ENCODE measurements at regions not wholly inside any gene's neighbourhood (a gene's known extent, or its start where the extent isn't known, plus 50 kb on each side); places are given as distances from the start of the nearest gene placed in this dataset.
"Not testable (repeated sequence)": the region's sequence is repeated elsewhere in the genome, so short reads cannot be mapped to it uniquely, and the experiment has no call there.

GRCh38 chr1:72462186-72462905 lies 180.0 kb upstream of the NEGR1 start:
- DNase-seq: no peak

- no peak for DNase-seq
These were observed 159.9 kb upstream of the NEGR1 start for GRCh38 chr1:72442262-72442661.

- no peak for DNase-seq
These were observed 156.7 kb upstream of the NEGR1 start for GRCh38 chr1:72439036-72439435.

- no peak for DNase-seq
These were observed 155.9 kb upstream of the NEGR1 start for GRCh38 chr1:72438270-72438669.

GRCh38 chr1:72435025-72435424 lies 152.7 kb upstream of the NEGR1 start:
- no peak for DNase-seq

- DNase-seq: no peak
These were observed 151.7 kb upstream of the NEGR1 start for GRCh38 chr1:72434070-72434469.

GRCh38 chr1:72433591-72433990 lies 151.3 kb upstream of the NEGR1 start:
- DNase-seq: no peak

GRCh38 chr1:72432645-72433267 lies 150.4 kb upstream of the NEGR1 start:
- DNase-seq: peak; percentile 28

GRCh38 chr1:72431810-72432209 lies 149.5 kb upstream of the NEGR1 start:
- DNase-seq: no peak

GRCh38 chr1:72428276-72428675 lies 145.9 kb upstream of the NEGR1 start:
- DNase-seq: not testable (repeated sequence)

GRCh38 chr1:72419229-72419628 lies 136.9 kb upstream of the NEGR1 start:
- no peak for DNase-seq

- DNase-seq: no peak
These were observed 129.9 kb upstream of the NEGR1 start for GRCh38 chr1:72412286-72412685.

GRCh38 chr1:72399807-72400206 lies 117.5 kb upstream of the NEGR1 start:
- no peak for DNase-seq

- peak; percentile 41 for DNase-seq
These were observed 115.4 kb upstream of the NEGR1 start for GRCh38 chr1:72397786-72398185.

GRCh38 chr1:72394457-72394856 lies 112.1 kb upstream of the NEGR1 start:
- no peak for DNase-seq

- DNase-seq: no peak
These were observed 96.7 kb upstream of the NEGR1 start for GRCh38 chr1:72379072-72379471.

- no peak for DNase-seq
These were observed 92.9 kb upstream of the NEGR1 start for GRCh38 chr1:72375226-72375625.

- DNase-seq: no peak
These were observed 89.1 kb upstream of the NEGR1 start for GRCh38 chr1:72371259-72372035.

GRCh38 chr1:72370836-72371235 lies 88.5 kb upstream of the NEGR1 start:
- not testable (repeated sequence) for DNase-seq

- peak; percentile 32 for DNase-seq
These were observed 86.9 kb upstream of the NEGR1 start for GRCh38 chr1:72369069-72369757.

- peak; percentile 93 for DNase-seq
These were observed 84.1 kb upstream of the NEGR1 start for GRCh38 chr1:72366466-72366865.

- no peak for DNase-seq
These were observed 83.4 kb upstream of the NEGR1 start for GRCh38 chr1:72365693-72366092.

- no peak for DNase-seq
These were observed 80.2 kb upstream of the NEGR1 start for GRCh38 chr1:72362538-72362937.
